ENCODE measurements at regions not wholly inside any gene's neighbourhood (a gene's known extent, or its start where the extent isn't known, plus 50 kb on each side); places are given as distances from the start of the nearest gene placed in this dataset.
"Not testable (repeated sequence)": the region's sequence is repeated elsewhere in the genome, so short reads cannot be mapped to it uniquely, and the experiment has no call there.

DNA sequence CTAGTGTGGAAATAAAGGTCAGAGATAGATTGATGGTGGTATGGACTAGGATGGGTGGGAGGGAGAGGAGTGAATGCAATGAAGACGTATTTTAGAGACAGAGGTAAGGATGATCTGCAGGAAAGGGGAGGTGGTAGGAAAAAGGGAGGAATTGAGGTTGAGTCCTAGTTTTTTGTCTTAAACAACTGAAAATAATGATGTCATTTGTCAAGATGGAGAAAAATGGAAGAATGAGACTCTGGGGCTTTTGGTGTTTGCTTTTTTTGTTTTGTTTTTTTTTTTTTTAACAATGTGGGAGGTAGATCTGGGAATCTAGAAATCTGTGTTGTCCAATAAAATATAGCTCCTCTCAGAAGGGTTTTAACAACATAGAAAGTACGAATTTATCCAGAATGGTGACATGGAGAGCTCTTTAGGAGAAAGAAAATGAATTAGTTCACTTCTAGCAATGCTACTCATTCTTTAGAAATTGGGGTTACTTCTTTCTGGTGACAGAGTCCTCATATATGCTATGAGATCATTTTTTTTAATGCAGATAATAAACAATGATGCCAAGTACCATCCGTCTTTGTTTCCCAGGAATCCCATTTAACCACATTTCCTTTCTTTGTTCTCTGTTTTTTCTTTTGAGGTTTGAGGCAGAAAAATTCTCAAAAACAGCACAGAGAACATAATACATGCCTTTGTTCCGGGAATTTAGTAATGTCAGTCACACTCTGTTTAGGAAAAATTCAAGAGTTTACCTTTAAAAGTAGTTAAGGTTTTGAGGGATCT, 225.3 kb upstream of the COX10 start:
- TF ChIP-seq, protein P1, sequence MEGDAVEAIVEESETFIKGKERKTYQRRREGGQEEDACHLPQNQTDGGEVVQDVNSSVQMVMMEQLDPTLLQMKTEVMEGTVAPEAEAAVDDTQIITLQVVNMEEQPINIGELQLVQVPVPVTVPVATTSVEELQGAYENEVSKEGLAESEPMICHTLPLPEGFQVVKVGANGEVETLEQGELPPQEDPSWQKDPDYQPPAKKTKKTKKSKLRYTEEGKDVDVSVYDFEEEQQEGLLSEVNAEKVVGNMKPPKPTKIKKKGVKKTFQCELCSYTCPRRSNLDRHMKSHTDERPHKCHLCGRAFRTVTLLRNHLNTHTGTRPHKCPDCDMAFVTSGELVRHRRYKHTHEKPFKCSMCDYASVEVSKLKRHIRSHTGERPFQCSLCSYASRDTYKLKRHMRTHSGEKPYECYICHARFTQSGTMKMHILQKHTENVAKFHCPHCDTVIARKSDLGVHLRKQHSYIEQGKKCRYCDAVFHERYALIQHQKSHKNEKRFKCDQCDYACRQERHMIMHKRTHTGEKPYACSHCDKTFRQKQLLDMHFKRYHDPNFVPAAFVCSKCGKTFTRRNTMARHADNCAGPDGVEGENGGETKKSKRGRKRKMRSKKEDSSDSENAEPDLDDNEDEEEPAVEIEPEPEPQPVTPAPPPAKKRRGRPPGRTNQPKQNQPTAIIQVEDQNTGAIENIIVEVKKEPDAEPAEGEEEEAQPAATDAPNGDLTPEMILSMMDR (IDR thresholded peaks at IDR 0.05; ENCODE audit: unreplicated experiment) = no peak
- H3K4me3 Mint-ChIP-seq (ENCODE audit: low read depth) = no peak overlapping the region
- DNase-seq (ENCODE audit: low spot score, unreplicated experiment) = no peak
- peaks cover 1% of the 10 kb centered on the region for H3K36me3 Mint-ChIP-seq (ENCODE audit: insufficient read depth)
- H3K9me3 Mint-ChIP-seq (ENCODE audit: low read depth) = peaks cover 11% of the 10 kb centered on the region
- no peak overlapping the region for H3K27ac Mint-ChIP-seq
- H3K4me1 Mint-ChIP-seq (ENCODE audit: low read depth) = peaks cover 6% of the 10 kb centered on the region
- no peaks in the 10 kb centered on the region for H3K27me3 Mint-ChIP-seq

DNA sequence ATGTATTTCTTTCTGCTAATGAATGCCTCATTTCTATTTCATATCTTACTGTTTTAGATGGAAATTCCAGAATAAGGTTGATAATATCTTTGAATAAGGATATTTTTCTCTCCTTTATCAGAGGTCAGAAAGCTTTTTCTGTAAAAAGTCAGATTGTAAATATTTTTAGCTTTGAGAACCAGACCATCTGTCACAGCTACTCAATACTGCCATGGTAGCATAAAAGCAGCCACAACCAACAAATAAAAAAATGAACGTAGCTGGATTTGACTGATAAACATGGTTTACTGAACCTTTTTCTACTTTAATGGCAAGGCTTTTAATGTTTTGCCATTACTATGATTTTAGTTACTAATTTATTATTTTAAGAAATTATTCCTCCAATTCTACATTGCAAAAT, 217.4 kb upstream of the COX10 start:
- H3K4me1 Mint-ChIP-seq (ENCODE audit: low read depth) = no peaks in the 10 kb centered on the region
- no peak for DNase-seq (ENCODE audit: low spot score, unreplicated experiment)
- no peak overlapping the region for H3K27ac Mint-ChIP-seq
- no peak overlapping the region for H3K4me3 Mint-ChIP-seq (ENCODE audit: low read depth)
- peaks cover 11% of the 10 kb centered on the region for H3K9me3 Mint-ChIP-seq (ENCODE audit: low read depth)
- TF ChIP-seq, protein P1 (IDR thresholded peaks at IDR 0.05; ENCODE audit: unreplicated experiment) = no peak
- peaks cover 4% of the 10 kb centered on the region for H3K36me3 Mint-ChIP-seq (ENCODE audit: insufficient read depth)
- no peaks in the 10 kb centered on the region for H3K27me3 Mint-ChIP-seq

DNA sequence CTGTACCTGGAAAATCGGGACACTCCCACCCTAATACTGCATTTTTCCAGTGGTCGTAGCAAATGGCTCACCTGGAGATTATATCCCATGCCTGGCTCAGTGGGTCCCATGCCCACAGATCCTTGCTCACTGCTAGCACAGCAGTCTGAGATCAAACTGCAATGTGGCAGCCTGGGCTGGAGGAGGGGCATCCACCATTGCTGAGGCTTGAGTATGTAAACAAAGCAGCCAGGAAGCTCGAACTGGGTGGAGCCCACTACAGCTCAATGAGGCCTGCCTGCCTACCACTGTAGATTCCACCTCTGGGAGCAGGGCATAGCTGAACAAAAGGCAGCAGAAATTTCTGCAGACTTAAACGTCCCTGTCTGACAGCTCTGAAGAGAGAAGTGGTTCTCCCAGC, 213.6 kb upstream of the COX10 start:
- H3K4me3 Mint-ChIP-seq (ENCODE audit: low read depth); H3K27ac Mint-ChIP-seq; H3K36me3 Mint-ChIP-seq (ENCODE audit: insufficient read depth); H3K4me1 Mint-ChIP-seq (ENCODE audit: low read depth); DNase-seq (ENCODE audit: low spot score, unreplicated experiment); H3K27me3 Mint-ChIP-seq: not testable (repeated sequence)
- peaks cover 20% of the 10 kb centered on the region for H3K9me3 Mint-ChIP-seq (ENCODE audit: low read depth)

GRCh38 chr17:13862346-13862745, 207.0 kb upstream of the COX10 start:
- Mint-ChIP-seq H3K27ac (no peak overlapping the region), H3K27me3 (no peaks in the 10 kb centered on the region), H3K36me3 (ENCODE audit: insufficient read depth) (peaks cover 2% of the 10 kb centered on the region), H3K9me3 (ENCODE audit: low read depth) (peaks cover 18% of the 10 kb centered on the region), H3K4me3 (ENCODE audit: low read depth) (no peak overlapping the region), H3K4me1 (ENCODE audit: low read depth) (no peaks in the 10 kb centered on the region)
- TF ChIP-seq, protein P1 (IDR thresholded peaks at IDR 0.05; ENCODE audit: unreplicated experiment) = no peak
- no peak for DNase-seq (ENCODE audit: low spot score, unreplicated experiment)

DNA sequence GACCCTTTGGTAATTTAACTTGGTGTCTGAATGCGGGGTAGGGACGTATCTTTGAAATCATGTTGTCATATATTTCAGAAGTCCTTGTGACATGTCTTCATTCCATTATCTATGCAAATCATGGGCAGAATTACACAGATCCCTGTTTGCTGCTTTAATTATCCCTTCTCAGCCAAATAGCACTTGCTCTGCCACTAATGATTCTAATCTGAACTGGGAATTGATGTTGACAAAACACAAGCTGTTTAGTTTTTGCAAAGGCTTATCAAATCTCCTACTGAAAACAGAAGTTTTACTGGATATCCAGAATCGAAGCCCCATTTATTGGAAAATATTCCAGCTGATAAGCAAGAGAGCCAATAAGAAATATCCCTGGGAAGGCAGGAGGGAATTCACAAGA, 205.9 kb upstream of the COX10 start:
- Mint-ChIP-seq H3K4me1 (ENCODE audit: low read depth) (no peaks in the 10 kb centered on the region), H3K27ac (no peak overlapping the region), H3K27me3 (no peaks in the 10 kb centered on the region), H3K36me3 (ENCODE audit: insufficient read depth) (peaks cover 5% of the 10 kb centered on the region), H3K4me3 (ENCODE audit: low read depth) (no peak overlapping the region), H3K9me3 (ENCODE audit: low read depth) (peaks cover 23% of the 10 kb centered on the region)
- DNase-seq (ENCODE audit: low spot score, unreplicated experiment) = no peak
- TF ChIP-seq, protein P1 (IDR thresholded peaks at IDR 0.05; ENCODE audit: unreplicated experiment) = no peak

- Mint-ChIP-seq H3K4me1 (ENCODE audit: low read depth) (no peaks in the 10 kb centered on the region), H3K27ac (no peak overlapping the region), H3K36me3 (ENCODE audit: insufficient read depth) (peaks cover 3% of the 10 kb centered on the region), H3K27me3 (no peaks in the 10 kb centered on the region), H3K4me3 (ENCODE audit: low read depth) (no peak overlapping the region), H3K9me3 (ENCODE audit: low read depth) (peaks cover 18% of the 10 kb centered on the region)
- TF ChIP-seq, protein P1 (IDR thresholded peaks at IDR 0.05; ENCODE audit: unreplicated experiment) = no peak
- DNase-seq (ENCODE audit: low spot score, unreplicated experiment) = no peak
Measured at GRCh38 chr17:13864521-13864920, 204.8 kb upstream of the COX10 start.
